DND-41 (cell line): ENCODE measurements at regions not wholly inside any gene's neighbourhood (a gene's known extent, or its start where the extent isn't known, plus 50 kb on each side); places are given as distances from the start of the nearest gene placed in this dataset.

ENCODE experiments used
- ATAC-seq: fragments of 200-7000 bp; cut with Tn5 transposase; 3 replicates; pipeline ENCODE4 v1.9.1; 2021; ENCODE audit warnings: low read depth; ENCODE audit not compliant: insufficient read depth
- DNase-seq: peaks from one replicate; pipeline ENCODE4 v3.0.0-alpha.2; 2020
- H2AFZ ChIP-seq: 2 replicates; pipeline ENCODE4 v1.6.0; 2012; ENCODE audit warnings: low read depth, low read length
- H3K27ac ChIP-seq: 2 replicates; pipeline ENCODE4 v1.5.1; 2012; ENCODE audit warnings: low read length, inconsistent platforms
- H3K27me3 ChIP-seq: fragments of 200-600 bp; sonication (generic); 2 replicates; pipeline ENCODE4 v1.6.0; 2012; ENCODE audit warnings: low read length, mild to moderate bottlenecking, inconsistent platforms; ENCODE audit not compliant: insufficient read depth, poor library complexity
- H3K36me3 ChIP-seq: 2 replicates; pipeline ENCODE4 v1.5.1; 2012; ENCODE audit warnings: low read length, inconsistent platforms; ENCODE audit not compliant: insufficient read depth
- H3K4me1 ChIP-seq: 2 replicates; pipeline ENCODE4 v1.5.1; 2012; ENCODE audit warnings: mild to moderate bottlenecking, low read length; ENCODE audit not compliant: insufficient read depth
- H3K4me2 ChIP-seq: 2 replicates; pipeline ENCODE4 v1.6.0; 2012; ENCODE audit warnings: mild to moderate bottlenecking, moderate library complexity, low read length, inconsistent platforms; ENCODE audit not compliant: insufficient read depth
- H3K4me3 ChIP-seq, 2 experiments: fragments of 200-600 bp in 1 of 2; shearing (Covaris generic) in 1 of 2; 2 replicates each; pipeline ENCODE4 v1.5.1; 2012 to 2016; ENCODE audit warnings: inconsistent platforms in 2 of 2, low read length in 2 of 2, mild to moderate bottlenecking in 2 of 2, low read depth in 1 of 2, moderate library complexity in 1 of 2
- H3K79me2 ChIP-seq: 2 replicates; pipeline ENCODE4 v1.6.0; 2012; ENCODE audit warnings: low read length, inconsistent platforms; ENCODE audit not compliant: insufficient read depth
- H3K9ac ChIP-seq: 2 replicates; pipeline ENCODE4 v1.6.0; 2012; ENCODE audit warnings: low read depth, mild to moderate bottlenecking, inconsistent platforms, low read length, moderate library complexity
- H3K9me3 ChIP-seq: 2 replicates; pipeline ENCODE4 v1.5.1; 2012; ENCODE audit warnings: low read length, moderate library complexity, mild to moderate bottlenecking, inconsistent platforms; ENCODE audit not compliant: insufficient read depth, severe bottlenecking
- H4K20me1 ChIP-seq: 2 replicates; pipeline ENCODE4 v1.6.0; 2012; ENCODE audit warnings: low read length; ENCODE audit not compliant: insufficient read depth
- EZH2 ChIP-seq: IDR thresholded peaks from 3 replicates; pipeline ENCODE4 v1.6.1; 2012; ENCODE audit warnings: borderline replicate concordance, low read depth, mild to moderate bottlenecking, moderate library complexity, low read length, inconsistent platforms; ENCODE audit not compliant: severe bottlenecking
- TF ChIP-seq, protein P1 (sequence below): IDR thresholded peaks from 2 replicates; pipeline ENCODE4 v1.5.1; 2012; ENCODE audit warnings: borderline replicate concordance, low read length, moderate library complexity, mild to moderate bottlenecking; ENCODE audit not compliant: poor library complexity, severe bottlenecking; ENCODE audit errors: extremely low read depth

DNA sequence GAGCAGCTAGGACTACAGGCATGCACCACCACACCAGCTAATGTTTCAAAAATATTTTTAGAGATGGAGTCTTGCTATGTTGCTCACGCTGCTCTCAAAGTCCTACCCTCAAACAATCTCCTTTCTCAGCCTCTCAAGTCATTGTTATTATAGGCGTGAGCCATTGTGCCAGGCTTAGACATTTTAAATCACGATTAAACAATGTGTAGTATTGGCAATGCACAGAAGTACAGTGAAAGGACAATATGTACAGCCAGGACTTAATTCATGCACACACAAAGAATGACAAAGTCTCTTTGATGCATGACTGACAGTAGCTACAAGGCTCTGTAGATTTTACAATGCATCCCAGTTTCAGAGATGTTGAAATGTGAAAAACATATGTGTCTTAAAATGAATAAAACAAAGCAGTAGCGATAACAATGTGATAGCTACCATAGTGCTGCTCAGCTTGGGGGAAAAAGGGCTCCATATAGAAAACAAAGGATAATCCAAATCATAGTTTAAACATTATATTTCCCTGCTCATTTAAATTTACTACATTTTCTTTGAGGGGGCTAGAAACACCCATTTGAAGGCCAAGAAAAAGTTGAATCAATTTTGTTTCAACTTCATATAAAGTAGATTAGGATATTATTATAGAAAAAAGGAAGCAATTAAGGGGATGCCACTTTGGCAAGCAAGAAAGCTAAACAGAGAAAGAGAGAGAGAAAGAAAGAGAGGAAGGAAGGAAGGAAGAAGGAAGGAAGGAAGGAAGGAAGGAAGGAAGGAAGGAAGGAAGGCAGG, 272.4 kb upstream of the SMIM31 start:
- no peak for TF ChIP-seq EZH2
- TF ChIP-seq, protein P1, sequence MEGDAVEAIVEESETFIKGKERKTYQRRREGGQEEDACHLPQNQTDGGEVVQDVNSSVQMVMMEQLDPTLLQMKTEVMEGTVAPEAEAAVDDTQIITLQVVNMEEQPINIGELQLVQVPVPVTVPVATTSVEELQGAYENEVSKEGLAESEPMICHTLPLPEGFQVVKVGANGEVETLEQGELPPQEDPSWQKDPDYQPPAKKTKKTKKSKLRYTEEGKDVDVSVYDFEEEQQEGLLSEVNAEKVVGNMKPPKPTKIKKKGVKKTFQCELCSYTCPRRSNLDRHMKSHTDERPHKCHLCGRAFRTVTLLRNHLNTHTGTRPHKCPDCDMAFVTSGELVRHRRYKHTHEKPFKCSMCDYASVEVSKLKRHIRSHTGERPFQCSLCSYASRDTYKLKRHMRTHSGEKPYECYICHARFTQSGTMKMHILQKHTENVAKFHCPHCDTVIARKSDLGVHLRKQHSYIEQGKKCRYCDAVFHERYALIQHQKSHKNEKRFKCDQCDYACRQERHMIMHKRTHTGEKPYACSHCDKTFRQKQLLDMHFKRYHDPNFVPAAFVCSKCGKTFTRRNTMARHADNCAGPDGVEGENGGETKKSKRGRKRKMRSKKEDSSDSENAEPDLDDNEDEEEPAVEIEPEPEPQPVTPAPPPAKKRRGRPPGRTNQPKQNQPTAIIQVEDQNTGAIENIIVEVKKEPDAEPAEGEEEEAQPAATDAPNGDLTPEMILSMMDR, result no peak
- Histone ChIP-seq H3K4me3 (no peak overlapping the region), H3K27me3 (no peaks in the 10 kb centered on the region), H4K20me1 (no peaks in the 10 kb centered on the region), H3K4me1 (no peaks in the 10 kb centered on the region), H3K36me3 (no peaks in the 10 kb centered on the region), H3K9me3 (no peaks in the 10 kb centered on the region), H3K27ac (no peak overlapping the region), H3K4me2 (no peak overlapping the region), H3K79me2 (no peaks in the 10 kb centered on the region), H3K9ac (no peak overlapping the region), H2AFZ (no peak overlapping the region)
- ATAC-seq, result no peak
- no peak for DNase-seq

DNA sequence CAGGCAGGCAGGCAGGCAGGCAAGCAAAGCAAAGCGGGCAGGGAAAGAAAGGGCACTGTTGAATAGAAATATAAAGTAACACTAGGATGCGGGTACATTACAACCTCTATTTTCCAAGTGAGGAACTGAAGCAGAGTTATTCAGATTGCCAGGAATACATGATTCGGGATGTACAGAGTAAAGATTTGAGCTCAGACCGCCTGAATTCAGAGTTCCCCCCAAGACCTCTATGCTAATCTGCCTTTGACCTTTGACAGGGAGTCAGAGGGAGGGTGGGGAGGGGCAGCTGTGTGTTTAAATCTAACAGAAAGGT, 271.9 kb upstream of the SMIM31 start:
- no peaks in the 10 kb centered on the region for H4K20me1 ChIP-seq
- no peaks in the 10 kb centered on the region for H3K9me3 ChIP-seq
- no peaks in the 10 kb centered on the region for H3K4me1 ChIP-seq
- H3K27ac ChIP-seq, result no peak overlapping the region
- no peaks in the 10 kb centered on the region for H3K79me2 ChIP-seq
- no peak for ATAC-seq
- H3K4me2 ChIP-seq, result no peak overlapping the region
- no peak overlapping the region for H3K4me3 ChIP-seq
- H3K36me3 ChIP-seq, result no peaks in the 10 kb centered on the region
- no peak for TF ChIP-seq EZH2
- TF ChIP-seq, protein P1, result no peak
- no peaks in the 10 kb centered on the region for H3K27me3 ChIP-seq
- H2AFZ ChIP-seq, result no peak overlapping the region
- DNase-seq, result no peak
- no peak overlapping the region for H3K9ac ChIP-seq

DNA sequence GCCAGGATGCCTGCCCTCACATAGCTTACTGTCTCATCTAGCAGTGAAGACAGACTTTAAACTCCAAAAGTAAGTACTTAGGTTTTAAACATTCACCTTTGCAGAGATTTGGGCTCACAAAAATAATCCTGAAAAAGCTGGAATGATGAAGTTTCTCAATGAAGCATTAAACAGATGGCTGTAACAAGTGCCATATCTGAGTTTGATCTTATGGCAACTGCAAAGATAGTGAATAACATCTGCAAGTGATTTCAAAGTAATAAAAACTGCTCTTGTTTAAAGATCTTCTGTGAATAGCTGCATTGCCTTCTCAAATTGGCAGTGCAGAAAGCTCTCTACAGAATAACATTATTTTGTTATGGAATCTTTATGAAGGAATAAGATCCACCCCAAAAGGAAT, 271.2 kb upstream of the SMIM31 start:
- H3K4me1 ChIP-seq, result no peaks in the 10 kb centered on the region
- H2AFZ ChIP-seq, result no peak overlapping the region
- TF ChIP-seq, protein P1, result no peak
- TF ChIP-seq EZH2, result no peak
- H3K36me3 ChIP-seq, result no peaks in the 10 kb centered on the region
- no peak overlapping the region for H3K4me3 ChIP-seq
- H3K27ac ChIP-seq, result no peak overlapping the region
- no peak overlapping the region for H3K9ac ChIP-seq
- no peaks in the 10 kb centered on the region for H4K20me1 ChIP-seq
- ATAC-seq (no peak), DNase-seq (no peak)
- H3K79me2 ChIP-seq, result no peaks in the 10 kb centered on the region
- no peak overlapping the region for H3K4me2 ChIP-seq
- no peaks in the 10 kb centered on the region for H3K27me3 ChIP-seq
- no peaks in the 10 kb centered on the region for H3K9me3 ChIP-seq
